ENCODE measurements at regions not wholly inside any gene's neighbourhood (a gene's known extent, or its start where the extent isn't known, plus 50 kb on each side); places are given as distances from the start of the nearest gene placed in this dataset.

GRCh38 chr2:173419506-173419905, 64.8 kb downstream of the CDCA7 start:
- no peak for DNase-seq

- no peak for DNase-seq
These were observed 70.2 kb downstream of the CDCA7 start for GRCh38 chr2:173424886-173425285.

- DNase-seq, result peak; percentile 42
These were observed 73.4 kb downstream of the CDCA7 start for GRCh38 chr2:173427887-173428668.

- no peak for DNase-seq
These were observed 76.5 kb downstream of the CDCA7 start for GRCh38 chr2:173431191-173431590.

- DNase-seq, result no peak
These were observed 77.5 kb downstream of the CDCA7 start for GRCh38 chr2:173432049-173432754.

- DNase-seq, result peak; percentile 23
These were observed 80.3 kb downstream of the CDCA7 start for GRCh38 chr2:173434762-173435569.

GRCh38 chr2:173435574-173435973, 80.9 kb downstream of the CDCA7 start:
- no peak for DNase-seq

GRCh38 chr2:173436088-173436487, 81.4 kb downstream of the CDCA7 start:
- no peak for DNase-seq

GRCh38 chr2:173441222-173441621, 86.5 kb downstream of the CDCA7 start:
- peak; percentile 18 for DNase-seq

GRCh38 chr2:173442542-173442941, 87.9 kb downstream of the CDCA7 start:
- no peak for DNase-seq

- no peak for DNase-seq
These were observed 92.0 kb downstream of the CDCA7 start for GRCh38 chr2:173446722-173447121.

GRCh38 chr2:173448938-173449471, 94.3 kb downstream of the CDCA7 start:
- DNase-seq, result peak; percentile 91

GRCh38 chr2:173451118-173451517, 96.4 kb downstream of the CDCA7 start:
- no peak for DNase-seq

- no peak for DNase-seq
These were observed 97.3 kb downstream of the CDCA7 start for GRCh38 chr2:173451941-173452340.

- DNase-seq, result no peak
These were observed 97.7 kb downstream of the CDCA7 start for GRCh38 chr2:173452416-173452815.

GRCh38 chr2:173456960-173457359, 102.3 kb downstream of the CDCA7 start:
- no peak for DNase-seq

- no peak for DNase-seq
These were observed 102.7 kb downstream of the CDCA7 start for GRCh38 chr2:173457366-173457765.

- no peak for DNase-seq
These were observed 104.5 kb downstream of the CDCA7 start for GRCh38 chr2:173458991-173459780.

GRCh38 chr2:173462892-173463840, 108.5 kb downstream of the CDCA7 start:
- no peak for DNase-seq

GRCh38 chr2:173463846-173464245, 109.2 kb downstream of the CDCA7 start:
- no peak for DNase-seq

GRCh38 chr2:173467751-173468150, 113.1 kb downstream of the CDCA7 start:
- DNase-seq, result no peak

Data from DMS 273 treated with DMSO at 0.1 percent for 48 hours (cell line).